ENCODE measurements at regions not wholly inside any gene's neighbourhood (a gene's known extent, or its start where the extent isn't known, plus 50 kb on each side); places are given as distances from the start of the nearest gene placed in this dataset.
"Not testable (repeated sequence)": the region's sequence is repeated elsewhere in the genome, so short reads cannot be mapped to it uniquely, and the experiment has no call there.

- no peak for DNase-seq
Observed at GRCh38 chr6:159399751-159400221, 230.6 kb downstream of the FNDC1 start.

- DNase-seq = no peak
Observed at GRCh38 chr6:159398633-159399032, 229.4 kb downstream of the FNDC1 start.

- no peak for DNase-seq
Observed at GRCh38 chr6:159397753-159398152, 228.6 kb downstream of the FNDC1 start.

GRCh38 chr6:159395609-159396008 is 226.4 kb downstream of the FNDC1 start:
- DNase-seq = no peak

GRCh38 chr6:159392695-159393094 is 223.5 kb downstream of the FNDC1 start:
- not testable (repeated sequence) for DNase-seq

GRCh38 chr6:159390381-159390780 is 221.2 kb downstream of the FNDC1 start:
- no peak for DNase-seq

- no peak for DNase-seq
Observed at GRCh38 chr6:159389695-159390094, 220.5 kb downstream of the FNDC1 start.

GRCh38 chr6:159380114-159380513 is 210.9 kb downstream of the FNDC1 start:
- DNase-seq = no peak

GRCh38 chr6:159378411-159379328 is 209.5 kb downstream of the FNDC1 start:
- DNase-seq = no peak

- DNase-seq = no peak
Observed at GRCh38 chr6:159376516-159377158, 207.4 kb downstream of the FNDC1 start.

- no peak for DNase-seq
Observed at GRCh38 chr6:159375014-159375413, 205.8 kb downstream of the FNDC1 start.

- DNase-seq = no peak
Observed at GRCh38 chr6:159373670-159374069, 204.5 kb downstream of the FNDC1 start.

- no peak for DNase-seq
Observed at GRCh38 chr6:159372333-159372732, 203.1 kb downstream of the FNDC1 start.

GRCh38 chr6:159360306-159360705 is 191.1 kb downstream of the FNDC1 start:
- DNase-seq = no peak

- no peak for DNase-seq
Observed at GRCh38 chr6:159359581-159360297, 190.5 kb downstream of the FNDC1 start.

GRCh38 chr6:159358562-159358961 is 189.4 kb downstream of the FNDC1 start:
- DNase-seq = no peak

- no peak for DNase-seq
Observed at GRCh38 chr6:159357211-159357915, 188.2 kb downstream of the FNDC1 start.

GRCh38 chr6:159353193-159353592 is 184.0 kb downstream of the FNDC1 start:
- DNase-seq = no peak

- DNase-seq = no peak
Observed at GRCh38 chr6:159351707-159352106, 182.5 kb downstream of the FNDC1 start.

GRCh38 chr6:159349915-159350314 is 180.7 kb downstream of the FNDC1 start:
- DNase-seq = no peak

GRCh38 chr6:159343709-159344108 is 174.5 kb downstream of the FNDC1 start:
- DNase-seq = no peak

- no peak for DNase-seq
Observed at GRCh38 chr6:159342146-159342545, 172.9 kb downstream of the FNDC1 start.

- no peak for DNase-seq
Observed at GRCh38 chr6:159334068-159334467, 164.9 kb downstream of the FNDC1 start.

Data from T-helper 2 cell (primary cell).